GM23338 (cell line): ENCODE measurements at regions not wholly inside any gene's neighbourhood (a gene's known extent, or its start where the extent isn't known, plus 50 kb on each side); places are given as distances from the start of the nearest gene placed in this dataset.

Source experiments
- ATAC-seq: fragments of 200-7000 bp; cut with Tn5 transposase; 3 replicates; pipeline ENCODE4 v1.9.1; 2020
- DNase-seq: peaks from one replicate; pipeline ENCODE4 v3.0.0-alpha.2; 2015; ENCODE audit warnings: low spot score
- H2AFZ ChIP-seq: fragments of 200-600 bp; sonication (generic); 2 replicates; pipeline ENCODE4 v1.8.0; 2016; ENCODE audit warnings: antibody characterized with exemption, mild to moderate bottlenecking, moderate library complexity
- H3F3A ChIP-seq: fragments of 200-600 bp; sonication (generic); replicated peaks from 2 replicates; pipeline ENCODE4 v1.8.0; 2017; ENCODE audit warnings: antibody characterized with exemption, mixed run types, low read depth
- H3K27ac ChIP-seq: fragments of 200-600 bp; sonication (generic); 2 replicates; pipeline ENCODE4 v1.6.1; 2016; ENCODE audit warnings: low read depth
- H3K27me3 ChIP-seq: fragments of 200-600 bp; sonication (generic); 2 replicates; pipeline ENCODE4 v1.8.0; 2016; ENCODE audit warnings: mild to moderate bottlenecking, mixed run types, moderate library complexity; ENCODE audit not compliant: insufficient read depth
- H3K36me3 ChIP-seq: fragments of 200-600 bp; sonication (generic); 2 replicates; pipeline ENCODE4 v1.8.0; 2016; ENCODE audit warnings: mild to moderate bottlenecking; ENCODE audit not compliant: insufficient read depth
- H3K4me1 ChIP-seq: fragments of 200-600 bp; sonication (generic); 2 replicates; pipeline ENCODE4 v1.8.0; 2016; ENCODE audit warnings: mild to moderate bottlenecking, moderate library complexity; ENCODE audit not compliant: insufficient read depth
- H3K4me2 ChIP-seq: fragments of 200-600 bp; sonication (generic); 2 replicates; pipeline ENCODE4 v1.7.1; 2017; ENCODE audit warnings: mixed run types
- H3K4me3 ChIP-seq: fragments of 200-600 bp; sonication (generic); 2 replicates; pipeline ENCODE4 v1.6.1; 2016; ENCODE audit warnings: mixed run types
- H3K79me2 ChIP-seq: fragments of 200-600 bp; sonication (generic); replicated peaks from 2 replicates; pipeline ENCODE4 v1.8.0; 2017; ENCODE audit warnings: mild to moderate bottlenecking; ENCODE audit not compliant: insufficient read depth
- H3K9me2 ChIP-seq: fragments of 200-600 bp; sonication (generic); 2 replicates; pipeline ENCODE4 v1.8.0; 2017; ENCODE audit not compliant: insufficient read depth
- H4K20me1 ChIP-seq: fragments of 200-600 bp; sonication (generic); replicated peaks from 2 replicates; pipeline ENCODE4 v1.8.0; 2017; ENCODE audit warnings: mild to moderate bottlenecking; ENCODE audit not compliant: insufficient read depth
- H3K27ac Mint-ChIP-seq: 2 replicates; pipeline ENCODE4 v1.8.0; 2020; ENCODE audit warnings: inconsistent platforms, mild to moderate bottlenecking, moderate library complexity, mixed read lengths
- H3K27me3 Mint-ChIP-seq: 3 replicates; pipeline ENCODE4 v1.8.0; 2022; ENCODE audit warnings: low read depth, mild to moderate bottlenecking, moderate library complexity, mixed read lengths, inconsistent platforms; ENCODE audit not compliant: insufficient read depth, poor library complexity
- H3K36me3 Mint-ChIP-seq: 3 replicates; pipeline ENCODE4 v1.8.0; 2021; ENCODE audit warnings: low read depth, mild to moderate bottlenecking, inconsistent platforms, moderate library complexity, mixed read lengths
- H3K4me1 Mint-ChIP-seq: 3 replicates; pipeline ENCODE4 v1.8.0; 2020; ENCODE audit warnings: mild to moderate bottlenecking, inconsistent platforms, mixed read lengths
- H3K4me3 Mint-ChIP-seq: 3 replicates; pipeline ENCODE4 v1.8.0; 2021; ENCODE audit warnings: moderate library complexity, mild to moderate bottlenecking, inconsistent platforms, mixed read lengths
- H3K9me3 Mint-ChIP-seq: 3 replicates; pipeline ENCODE4 v1.8.0; 2020; ENCODE audit warnings: moderate library complexity, mild to moderate bottlenecking, inconsistent platforms, mixed read lengths
- CREB1 ChIP-seq: fragments of 250-450 bp; sonication (Bioruptor Pico); IDR thresholded peaks from 2 replicates; pipeline ENCODE4 v1.5.0; 2020; ENCODE audit warnings: low read depth, mild to moderate bottlenecking, moderate library complexity
- CTCF ChIP-seq, 2 experiments: fragments of 200-600 bp in 1 of 2; sonication (generic) in 1 of 2; conservative IDR thresholded peaks; 2 replicates each; pipeline versions ENCODE4 v1.5.1 to v1.6.1; 2016 to 2017; ENCODE audit warnings: antibody characterized with exemption in 2 of 2, low read depth in 2 of 2, mild to moderate bottlenecking in 2 of 2, moderate library complexity in 1 of 2
- ETS1 ChIP-seq: IDR thresholded peaks from 2 replicates; pipeline ENCODE4 v1.6.1; 2016; ENCODE audit warnings: antibody characterized with exemption
- EZH2 ChIP-seq: fragments of 200-600 bp; sonication (generic); IDR thresholded peaks from one replicate; pipeline ENCODE4 v1.8.0; 2017; ENCODE audit warnings: antibody characterized with exemption, mild to moderate bottlenecking, low read depth; ENCODE audit not compliant: unreplicated experiment
- EZH2phosphoT487 ChIP-seq: fragments of 200-600 bp; sonication (generic); IDR thresholded peaks from one replicate; pipeline ENCODE4 v1.8.1; 2018; ENCODE audit warnings: antibody characterized with exemption; ENCODE audit not compliant: unreplicated experiment
- JUNB ChIP-seq: IDR thresholded peaks from one replicate; pipeline ENCODE4 v1.6.1; 2016; ENCODE audit warnings: antibody characterized with exemption; ENCODE audit not compliant: unreplicated experiment
- NANOG ChIP-seq: IDR thresholded peaks from 2 replicates; pipeline ENCODE4 v1.6.1; 2016; ENCODE audit warnings: antibody characterized with exemption, borderline replicate concordance
- POLR2AphosphoS5 ChIP-seq: IDR thresholded peaks from 2 replicates; pipeline ENCODE4 v1.6.1; 2016; ENCODE audit warnings: antibody characterized with exemption, low read depth
- REST ChIP-seq: IDR thresholded peaks from one replicate; pipeline ENCODE4 v1.6.1; 2018; ENCODE audit warnings: antibody characterized with exemption; ENCODE audit not compliant: unreplicated experiment
- STAT1 ChIP-seq: IDR thresholded peaks from one replicate; pipeline ENCODE4 v1.6.1; 2016; ENCODE audit warnings: antibody characterized with exemption; ENCODE audit not compliant: unreplicated experiment
- ZNF114 ChIP-seq: fragments of 250-450 bp; sonication (Bioruptor Pico); IDR thresholded peaks from 2 replicates; pipeline ENCODE4 v1.5.0; 2020; ENCODE audit warnings: mild to moderate bottlenecking, moderate library complexity
- ZNF331 ChIP-seq: fragments of 250-450 bp; sonication (Bioruptor Pico); IDR thresholded peaks from 2 replicates; pipeline ENCODE4 v1.5.0; 2020; ENCODE audit warnings: low read depth, mild to moderate bottlenecking, moderate library complexity

- Mint-ChIP-seq H3K36me3 (no peaks in the 10 kb centered on the region), H3K4me1 (0 out of 3 replicates have a peak, but pooled peaks cover 3% of the 10 kb centered on the region), H3K4me3 (no peak overlapping the region), H3K27ac (no peak overlapping the region), H3K27me3 (peaks cover 2% of the 10 kb centered on the region), H3K9me3 (no peaks in the 10 kb centered on the region)
- Histone ChIP-seq H3K4me2 (no peak overlapping the region), H3K79me2 (no peaks in the 10 kb centered on the region), H2AFZ (no peak overlapping the region), H3K27me3 (no peaks in the 10 kb centered on the region), H3K36me3 (no peaks in the 10 kb centered on the region), H4K20me1 (no peaks in the 10 kb centered on the region), H3K4me3 (no peak overlapping the region), H3K27ac (no peak overlapping the region), H3K9me2 (no peaks in the 10 kb centered on the region), H3F3A (no peaks in the 10 kb centered on the region), H3K4me1 (no peaks in the 10 kb centered on the region)
- ATAC-seq (no peak), DNase-seq (no peak)
- TF ChIP-seq CREB1 (CRISPR knock-in tag) (no peak), STAT1 (no peak), CTCF (conservative IDR thresholded peaks at IDR 0.05; ENCODE audit: low read depth in 2 of 2) (no peak), JUNB (no peak), NANOG (no peak), ZNF114 (no peak), REST (no peak), ETS1 (no peak), EZH2phosphoT487 (no peak)
Observed at GRCh38 chr6:168939796-168940195, 313.9 kb downstream of the THBS2 start.

GRCh38 chr6:168939041-168939440 lies 314.6 kb downstream of the THBS2 start:
- H3K27ac Mint-ChIP-seq, result no peak overlapping the region
- 0 out of 3 replicates have a peak, but pooled peaks cover under 1% of the 10 kb centered on the region for H3K9me3 Mint-ChIP-seq
- Histone ChIP-seq H3K79me2 (no peaks in the 10 kb centered on the region), H4K20me1 (no peaks in the 10 kb centered on the region), H2AFZ (no peak overlapping the region), H3K27me3 (no peaks in the 10 kb centered on the region), H3F3A (no peaks in the 10 kb centered on the region), H3K36me3 (no peaks in the 10 kb centered on the region), H3K4me3 (no peak overlapping the region), H3K4me1 (no peaks in the 10 kb centered on the region), H3K27ac (no peak overlapping the region), H3K9me2 (no peaks in the 10 kb centered on the region), H3K4me2 (no peak overlapping the region)
- H3K27me3 Mint-ChIP-seq, result peaks cover 3% of the 10 kb centered on the region
- peaks cover 3% of the 10 kb centered on the region; the same call in 1 of the 3 replicates for H3K4me1 Mint-ChIP-seq
- no peaks in the 10 kb centered on the region for H3K36me3 Mint-ChIP-seq
- no peak for DNase-seq
- no peak overlapping the region for H3K4me3 Mint-ChIP-seq
- no peak for ATAC-seq
- no peak for TF ChIP-seq STAT1
- no peak for TF ChIP-seq ZNF114
- no peak for TF ChIP-seq JUNB
- no peak for TF ChIP-seq NANOG
- TF ChIP-seq POLR2AphosphoS5, result no peak
- TF ChIP-seq ZNF331 (CRISPR knock-in tag), result no peak
- no peak for TF ChIP-seq CREB1 (CRISPR knock-in tag)
- TF ChIP-seq ETS1, result no peak
- no peak for TF ChIP-seq REST
- no peak for TF ChIP-seq EZH2
- no peak for TF ChIP-seq EZH2phosphoT487
